Activated naive CD4-positive, alpha-beta T cell treated with anti-CD3 and anti-CD28 coated beads, Interleukin-2, amount 10 ng/mL, durations not matched to agents 7 days and 5 days (primary cell): ENCODE measurements at regions not wholly inside any gene's neighbourhood (a gene's known extent, or its start where the extent isn't known, plus 50 kb on each side); places are given as distances from the start of the nearest gene placed in this dataset.

Experiments
- CTCF ChIA-PET: fragments of 350-600 bp; sonication (Branson Sonifier 250); formaldehyde crosslinking; loops from one replicate; lab custom pipeline; 2021; ENCODE audit warnings: antibody characterized with exemption; lab: Charles Lee
- DNase-seq: peaks from one replicate; pipeline ENCODE4 v3.0.0-alpha.2; 2020
- H3K27ac Mint-ChIP-seq: one replicate; pipeline ENCODE4 v1.8.0; 2021; ENCODE audit warnings: mild to moderate bottlenecking, moderate library complexity, mixed read lengths
- H3K27me3 Mint-ChIP-seq: one replicate; pipeline ENCODE4 v1.8.0; 2021; ENCODE audit warnings: mild to moderate bottlenecking, mixed read lengths
- H3K36me3 Mint-ChIP-seq: one replicate; pipeline ENCODE4 v1.8.0; 2021; ENCODE audit warnings: mixed read lengths
- H3K4me1 Mint-ChIP-seq: one replicate; pipeline ENCODE4 v1.8.0; 2021; ENCODE audit warnings: mixed read lengths
- H3K4me3 Mint-ChIP-seq: one replicate; pipeline ENCODE4 v1.8.0; 2021; ENCODE audit warnings: mild to moderate bottlenecking, moderate library complexity, mixed read lengths
- H3K9me3 Mint-ChIP-seq: one replicate; pipeline ENCODE4 v1.8.0; 2021; ENCODE audit warnings: mixed read lengths

DNA sequence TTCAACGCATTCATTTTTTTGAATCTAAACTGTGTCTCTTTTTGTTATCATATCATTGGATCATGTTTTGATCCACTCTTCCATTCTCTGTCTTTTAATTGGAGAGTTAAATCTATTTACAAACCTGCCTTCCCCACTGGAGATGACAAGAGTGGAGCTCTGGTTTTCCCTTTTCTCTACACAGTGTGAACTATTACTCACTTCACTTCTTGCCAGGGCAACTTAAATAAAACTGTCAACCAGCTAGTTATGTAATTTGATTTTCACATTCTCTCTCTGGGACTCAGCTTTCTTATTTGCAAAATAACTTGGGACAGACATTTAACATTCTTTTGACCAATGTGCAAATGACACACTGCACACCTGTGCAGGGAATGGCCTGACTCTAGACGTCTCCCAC is 230.8 kb upstream of the CST7 start:
- CTCF ChIA-PET, result no interaction called here

GRCh38 chr20:24718696-24719095 is 230.4 kb upstream of the CST7 start:
- H3K9me3 Mint-ChIP-seq, result peaks cover 3% of the 10 kb centered on the region
- H3K4me1 Mint-ChIP-seq, result no peaks in the 10 kb centered on the region
- DNase-seq, result no peak
- H3K27me3 Mint-ChIP-seq, result peaks cover 31% of the 10 kb centered on the region
- no peak overlapping the region for H3K27ac Mint-ChIP-seq
- H3K4me3 Mint-ChIP-seq, result no peak overlapping the region
- CTCF ChIA-PET, result no interaction called here
- H3K36me3 Mint-ChIP-seq, result no peaks in the 10 kb centered on the region

More for the DNA sequence above, 230.8 kb upstream of the CST7 start:
- DNase-seq, result no peak
- no peaks in the 10 kb centered on the region for H3K4me1 Mint-ChIP-seq
- no peaks in the 10 kb centered on the region for H3K36me3 Mint-ChIP-seq
- no peak overlapping the region for H3K4me3 Mint-ChIP-seq
- H3K9me3 Mint-ChIP-seq, result peaks cover 6% of the 10 kb centered on the region
- H3K27ac Mint-ChIP-seq, result no peak overlapping the region
- H3K27me3 Mint-ChIP-seq, result peaks cover 33% of the 10 kb centered on the region

GRCh38 chr20:24720957-24721356 is 228.1 kb upstream of the CST7 start:
- peaks cover 23% of the 10 kb centered on the region for H3K27me3 Mint-ChIP-seq
- H3K36me3 Mint-ChIP-seq, result no peaks in the 10 kb centered on the region
- H3K4me3 Mint-ChIP-seq, result no peak overlapping the region
- H3K9me3 Mint-ChIP-seq, result no peaks in the 10 kb centered on the region
- CTCF ChIA-PET, result no interaction called here
- H3K27ac Mint-ChIP-seq, result no peak overlapping the region
- no peak for DNase-seq
- no peaks in the 10 kb centered on the region for H3K4me1 Mint-ChIP-seq

DNA sequence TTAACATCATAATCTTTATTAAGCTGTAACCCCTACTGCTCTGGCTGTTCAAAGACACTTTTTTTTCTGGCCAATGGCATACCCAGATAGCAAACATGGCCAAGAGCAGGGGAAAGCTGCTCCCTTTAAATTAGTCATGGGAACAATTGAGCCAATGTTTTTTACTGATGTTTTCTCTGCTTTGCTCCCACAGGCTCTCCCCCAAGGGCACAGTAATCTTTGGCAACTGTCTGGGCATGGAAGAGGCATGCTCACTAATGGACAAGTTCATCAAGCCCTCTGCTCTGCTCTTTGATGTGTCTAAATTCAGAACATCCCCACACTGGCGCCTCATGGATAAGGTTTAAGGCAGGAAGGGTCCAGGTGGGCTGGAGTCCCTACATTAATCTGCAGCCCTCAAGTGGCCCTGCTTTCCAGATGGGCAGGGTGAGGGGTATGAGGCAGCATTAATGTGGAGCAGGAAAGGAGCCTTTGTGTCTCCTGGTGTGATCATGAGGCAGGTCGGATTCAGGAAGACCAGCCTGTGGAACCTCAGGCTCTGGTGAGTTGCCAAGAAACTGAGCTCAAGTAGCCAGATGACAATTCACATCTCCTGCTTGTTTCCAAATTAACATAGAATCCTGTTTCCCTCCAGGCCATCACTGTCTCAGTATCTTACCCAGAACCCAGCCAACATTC is 227.0 kb upstream of the CST7 start:
- H3K4me3 Mint-ChIP-seq, result no peak overlapping the region
- H3K27ac Mint-ChIP-seq, result no peak overlapping the region
- no peaks in the 10 kb centered on the region for H3K36me3 Mint-ChIP-seq
- H3K27me3 Mint-ChIP-seq, result peaks cover 23% of the 10 kb centered on the region
- no peak for DNase-seq
- CTCF ChIA-PET, result no interaction called here
- H3K4me1 Mint-ChIP-seq, result no peaks in the 10 kb centered on the region
- no peaks in the 10 kb centered on the region for H3K9me3 Mint-ChIP-seq

DNA sequence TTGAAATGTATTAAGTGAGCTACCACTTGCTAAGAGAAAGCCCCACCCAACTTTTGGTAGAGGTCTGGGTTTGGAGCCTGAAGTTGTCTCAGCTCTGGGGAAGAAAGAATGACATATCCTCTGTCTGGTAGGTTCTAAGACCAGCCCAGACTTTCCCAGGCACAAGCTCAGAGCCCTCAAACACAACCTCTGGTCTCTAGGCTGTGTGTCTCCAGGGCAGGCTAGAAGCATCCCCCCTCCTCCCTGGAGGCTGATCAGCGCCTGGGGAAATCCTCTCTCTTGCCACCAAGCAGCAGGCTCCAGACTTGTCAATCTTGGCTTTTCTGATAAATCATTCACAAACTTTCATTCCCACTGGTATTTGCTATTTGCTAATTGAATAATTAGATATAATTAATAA is 226.5 kb upstream of the CST7 start:
- no peaks in the 10 kb centered on the region for H3K9me3 Mint-ChIP-seq
- no peaks in the 10 kb centered on the region for H3K4me1 Mint-ChIP-seq
- DNase-seq, result no peak
- no peak overlapping the region for H3K4me3 Mint-ChIP-seq
- no peaks in the 10 kb centered on the region for H3K36me3 Mint-ChIP-seq
- CTCF ChIA-PET, result no interaction called here
- peaks cover 23% of the 10 kb centered on the region for H3K27me3 Mint-ChIP-seq
- no peak overlapping the region for H3K27ac Mint-ChIP-seq

GRCh38 chr20:24723186-24723585 is 225.9 kb upstream of the CST7 start:
- H3K36me3 Mint-ChIP-seq, result no peaks in the 10 kb centered on the region
- no peak overlapping the region for H3K27ac Mint-ChIP-seq
- DNase-seq, result no peak
- H3K4me1 Mint-ChIP-seq, result no peaks in the 10 kb centered on the region
- CTCF ChIA-PET, result no interaction called here
- peaks cover 23% of the 10 kb centered on the region for H3K27me3 Mint-ChIP-seq
- H3K9me3 Mint-ChIP-seq, result no peaks in the 10 kb centered on the region
- H3K4me3 Mint-ChIP-seq, result no peak overlapping the region

- Mint-ChIP-seq H3K4me3 (no peak overlapping the region), H3K4me1 (no peaks in the 10 kb centered on the region), H3K27me3 (peaks cover 19% of the 10 kb centered on the region), H3K9me3 (no peaks in the 10 kb centered on the region), H3K36me3 (no peaks in the 10 kb centered on the region), H3K27ac (no peak overlapping the region)
- DNase-seq, result no peak
- CTCF ChIA-PET, result no interaction called here
These were observed 225.3 kb upstream of the CST7 start for GRCh38 chr20:24723647-24724352.

GRCh38 chr20:24724982-24725533 is 224.0 kb upstream of the CST7 start:
- no peak for DNase-seq
- Mint-ChIP-seq H3K36me3 (no peaks in the 10 kb centered on the region), H3K27ac (no peak overlapping the region), H3K9me3 (no peaks in the 10 kb centered on the region), H3K4me3 (no peak overlapping the region), H3K4me1 (no peaks in the 10 kb centered on the region), H3K27me3 (peaks cover 15% of the 10 kb centered on the region)
- CTCF ChIA-PET, result no interaction called here

DNA sequence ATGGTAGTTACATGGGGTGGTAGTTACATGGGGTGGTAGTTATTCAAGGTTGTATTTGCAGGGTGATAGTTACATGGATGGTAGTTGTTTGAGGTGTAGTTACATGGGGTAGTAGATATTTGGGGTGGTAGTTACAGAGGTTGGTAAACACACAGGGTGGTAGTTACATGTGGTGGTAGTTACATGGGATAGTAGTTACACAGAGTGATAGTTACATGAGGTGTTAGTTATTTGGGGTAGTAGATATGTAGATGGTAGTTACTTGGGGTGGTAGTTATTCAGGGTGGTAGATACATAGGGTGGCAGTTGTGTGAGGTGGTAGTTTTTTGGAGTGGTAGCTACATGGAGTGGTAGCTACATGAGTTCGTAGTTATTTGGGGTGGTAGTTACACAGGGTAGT is 221.3 kb upstream of the CST7 start:
- no peaks in the 10 kb centered on the region for H3K9me3 Mint-ChIP-seq
- CTCF ChIA-PET, result no interaction called here
- H3K27ac Mint-ChIP-seq, result no peak overlapping the region
- H3K4me1 Mint-ChIP-seq, result no peaks in the 10 kb centered on the region
- H3K4me3 Mint-ChIP-seq, result no peak overlapping the region
- no peak for DNase-seq
- H3K27me3 Mint-ChIP-seq, result peaks cover 6% of the 10 kb centered on the region
- H3K36me3 Mint-ChIP-seq, result no peaks in the 10 kb centered on the region

GRCh38 chr20:24729896-24730605 is 219.0 kb upstream of the CST7 start:
- H3K9me3 Mint-ChIP-seq, result no peaks in the 10 kb centered on the region
- H3K4me1 Mint-ChIP-seq, result no peaks in the 10 kb centered on the region
- no peak overlapping the region for H3K4me3 Mint-ChIP-seq
- no peak overlapping the region for H3K27ac Mint-ChIP-seq
- no peak for DNase-seq
- CTCF ChIA-PET, result no interaction called here
- peaks cover 7% of the 10 kb centered on the region for H3K27me3 Mint-ChIP-seq
- no peaks in the 10 kb centered on the region for H3K36me3 Mint-ChIP-seq

DNA sequence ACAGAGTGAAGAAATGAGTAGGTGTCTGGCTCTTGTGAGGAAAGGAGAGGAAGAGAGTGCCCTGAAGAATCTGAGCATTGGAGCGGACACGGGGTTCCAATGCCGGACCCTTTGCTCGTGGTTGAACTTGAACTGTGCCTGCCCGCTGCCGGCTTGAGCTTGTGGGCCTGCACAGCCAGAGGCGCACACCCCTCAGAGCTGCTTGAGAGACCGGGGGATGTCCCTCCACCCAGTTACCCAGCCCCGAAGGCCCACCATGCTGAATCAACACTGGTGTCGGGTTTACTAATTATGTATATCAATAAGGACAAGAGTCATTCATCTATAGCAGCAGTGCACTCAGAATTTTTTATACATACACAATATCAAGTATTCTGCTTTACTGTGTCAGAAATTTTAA is 218.3 kb upstream of the CST7 start:
- Mint-ChIP-seq H3K4me1 (no peaks in the 10 kb centered on the region), H3K27me3 (peaks cover 7% of the 10 kb centered on the region), H3K4me3 (no peak overlapping the region), H3K27ac (no peak overlapping the region), H3K9me3 (no peaks in the 10 kb centered on the region), H3K36me3 (no peaks in the 10 kb centered on the region)
- CTCF ChIA-PET, result no interaction called here
- DNase-seq, result no peak

- H3K27me3 Mint-ChIP-seq, result peaks cover 7% of the 10 kb centered on the region
- no peaks in the 10 kb centered on the region for H3K9me3 Mint-ChIP-seq
- H3K4me3 Mint-ChIP-seq, result no peak overlapping the region
- no peak overlapping the region for H3K27ac Mint-ChIP-seq
- no peak for DNase-seq
- CTCF ChIA-PET, result no interaction called here
- no peaks in the 10 kb centered on the region for H3K36me3 Mint-ChIP-seq
- no peaks in the 10 kb centered on the region for H3K4me1 Mint-ChIP-seq
These were observed 217.8 kb upstream of the CST7 start for GRCh38 chr20:24731312-24731711.

GRCh38 chr20:24732076-24732475 is 217.0 kb upstream of the CST7 start:
- H3K27ac Mint-ChIP-seq, result no peak overlapping the region
- DNase-seq, result no peak
- no peaks in the 10 kb centered on the region for H3K9me3 Mint-ChIP-seq
- H3K4me3 Mint-ChIP-seq, result no peak overlapping the region
- H3K4me1 Mint-ChIP-seq, result no peaks in the 10 kb centered on the region
- no peaks in the 10 kb centered on the region for H3K36me3 Mint-ChIP-seq
- H3K27me3 Mint-ChIP-seq, result peaks cover 8% of the 10 kb centered on the region
- CTCF ChIA-PET, result no interaction called here

DNA sequence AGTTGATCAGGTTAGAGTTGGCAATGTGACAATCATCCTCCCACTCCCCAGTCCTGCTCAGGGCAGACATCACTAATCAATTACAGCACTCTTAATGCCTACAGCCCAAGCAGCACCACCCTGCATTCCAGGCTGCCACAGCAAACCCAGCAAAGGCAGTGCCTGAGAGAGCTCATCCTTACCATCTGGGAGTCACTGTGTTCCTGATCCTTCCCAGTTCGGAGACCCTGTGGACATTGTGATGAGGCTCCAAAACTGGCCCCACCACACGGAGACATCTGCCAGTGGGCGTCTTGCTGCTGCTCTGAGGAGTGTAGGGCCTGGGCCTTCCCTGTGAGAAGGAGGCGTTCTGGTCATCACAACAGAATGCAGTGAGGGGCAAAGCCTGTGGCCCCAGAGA is 216.5 kb upstream of the CST7 start:
- DNase-seq, result no peak
- Mint-ChIP-seq H3K9me3 (no peaks in the 10 kb centered on the region), H3K27me3 (peaks cover 10% of the 10 kb centered on the region), H3K27ac (no peak overlapping the region), H3K4me1 (no peaks in the 10 kb centered on the region), H3K4me3 (no peak overlapping the region), H3K36me3 (no peaks in the 10 kb centered on the region)
- CTCF ChIA-PET, result no interaction called here

DNA sequence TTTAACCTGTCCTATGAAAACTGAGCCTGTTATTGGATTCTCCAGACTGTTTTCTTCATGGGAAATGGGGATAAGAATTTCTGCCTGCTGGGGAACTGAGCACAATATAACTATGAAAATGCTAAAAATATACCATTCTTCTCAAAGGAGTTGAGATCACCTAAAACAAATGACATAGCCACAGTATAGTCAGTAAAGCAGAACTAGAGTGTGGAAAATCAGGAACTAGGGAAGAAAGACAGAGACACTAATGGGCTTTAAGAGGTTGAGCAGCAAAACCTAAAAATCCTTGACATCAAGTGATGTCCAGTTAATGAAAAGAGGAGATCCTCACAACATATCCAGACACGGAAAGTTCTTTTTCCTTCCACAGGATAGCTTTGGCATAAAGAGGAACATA is 215.7 kb upstream of the CST7 start:
- H3K27me3 Mint-ChIP-seq, result peaks cover 10% of the 10 kb centered on the region
- H3K36me3 Mint-ChIP-seq, result no peaks in the 10 kb centered on the region
- no peak for DNase-seq
- CTCF ChIA-PET, result no interaction called here
- H3K9me3 Mint-ChIP-seq, result no peaks in the 10 kb centered on the region
- H3K4me3 Mint-ChIP-seq, result no peak overlapping the region
- H3K4me1 Mint-ChIP-seq, result no peaks in the 10 kb centered on the region
- H3K27ac Mint-ChIP-seq, result no peak overlapping the region
